DOHH2 (cell line): ENCODE measurements at regions not wholly inside any gene's neighbourhood (a gene's known extent, or its start where the extent isn't known, plus 50 kb on each side); places are given as distances from the start of the nearest gene placed in this dataset.
A peak's percentile ranks its signal among the peaks of the same experiment; 100 is the strongest.

Source experiments
- H3F3A ChIP-seq: fragments of 200-600 bp; sonication (generic), shearing (Covaris generic); 2 replicates; pipeline ENCODE4 v1.6.0; 2016; ENCODE audit warnings: antibody characterized with exemption, mild to moderate bottlenecking; ENCODE audit not compliant: control insufficient read depth, insufficient read depth
- H3K27ac ChIP-seq: fragments of 200-600 bp; sonication (generic); 2 replicates; pipeline ENCODE4 v1.5.1; 2014; ENCODE audit warnings: low read depth, mild to moderate bottlenecking, low read length, moderate library complexity
- H3K27me3 ChIP-seq: fragments of 200-600 bp; sonication (generic); 2 replicates; pipeline ENCODE4 v1.6.1; 2014; ENCODE audit warnings: mild to moderate bottlenecking, low read length, mixed read lengths; ENCODE audit not compliant: control insufficient read depth
- H3K36me3 ChIP-seq: fragments of 200-600 bp; sonication (generic); 2 replicates; pipeline ENCODE4 v1.6.1; 2014; ENCODE audit warnings: mild to moderate bottlenecking, low read length, moderate library complexity, mixed read lengths; ENCODE audit not compliant: control insufficient read depth
- H3K4me1 ChIP-seq: fragments of 200-600 bp; sonication (generic); 2 replicates; pipeline ENCODE4 v1.6.1; 2014; ENCODE audit warnings: mild to moderate bottlenecking, low read length, mixed read lengths; ENCODE audit not compliant: control insufficient read depth
- H3K4me2 ChIP-seq: fragments of 200-600 bp; sonication (generic); 2 replicates; pipeline ENCODE4 v1.6.0; 2014; ENCODE audit warnings: mild to moderate bottlenecking, low read length, moderate library complexity
- H3K4me3 ChIP-seq: fragments of 200-600 bp; sonication (generic); 2 replicates; pipeline ENCODE4 v1.5.1; 2014; ENCODE audit warnings: mild to moderate bottlenecking, low read length, mixed read lengths
- H3K79me2 ChIP-seq: fragments of 200-600 bp; sonication (generic); 2 replicates; pipeline ENCODE4 v1.6.1; 2014; ENCODE audit warnings: mild to moderate bottlenecking, low read length, mixed read lengths; ENCODE audit not compliant: control insufficient read depth
- H3K9me2 ChIP-seq: fragments of 200-600 bp; sonication (generic); replicated peaks from 2 replicates; pipeline ENCODE4 v1.6.1; 2014; ENCODE audit warnings: mild to moderate bottlenecking, low read length, mixed read lengths; ENCODE audit not compliant: control insufficient read depth
- H3K9me3 ChIP-seq: fragments of 200-600 bp; sonication (generic); 2 replicates; pipeline ENCODE4 v1.6.1; 2014; ENCODE audit warnings: antibody characterized with exemption, low read length, mixed read lengths; ENCODE audit not compliant: control insufficient read depth, insufficient read depth
- H4K20me1 ChIP-seq: fragments of 200-600 bp; sonication (generic); 2 replicates; pipeline ENCODE4 v1.6.0; 2014; ENCODE audit warnings: low read depth, mild to moderate bottlenecking, antibody characterized with exemption, low read length, moderate library complexity; ENCODE audit not compliant: control insufficient read depth, insufficient read depth
- CTCF ChIP-seq: fragments of 200-600 bp; sonication (generic); IDR thresholded peaks from one replicate; pipeline ENCODE4 v1.5.1; 2014; ENCODE audit warnings: antibody characterized with exemption, mild to moderate bottlenecking, low read depth, low read length; ENCODE audit not compliant: poor library complexity, severe bottlenecking
- EZH2phosphoT487 ChIP-seq: fragments of 200-600 bp; sonication (generic); IDR thresholded peaks from 2 replicates; pipeline ENCODE4 v1.6.1; 2017; ENCODE audit warnings: borderline replicate concordance, mild to moderate bottlenecking, antibody characterized with exemption, low read length, moderate library complexity, mixed read lengths

- Histone ChIP-seq H3K27ac (no peak overlapping the region), H3K4me1 (no peaks in the 10 kb centered on the region), H3K9me2 (no peaks in the 10 kb centered on the region), H3K79me2 (no peaks in the 10 kb centered on the region), H3K36me3 (no peaks in the 10 kb centered on the region), H3K4me2 (no peak overlapping the region), H3K4me3 (no peak overlapping the region), H4K20me1 (no peaks in the 10 kb centered on the region), H3K27me3 (no peaks in the 10 kb centered on the region), H3F3A (no peaks in the 10 kb centered on the region), H3K9me3 (no peaks in the 10 kb centered on the region)
- peak; percentile 79 for TF ChIP-seq CTCF
- no peak for TF ChIP-seq EZH2phosphoT487
Observed at GRCh38 chr7:18320971-18321567, 174.5 kb upstream of the HDAC9 start.

- no peaks in the 10 kb centered on the region for H3K9me2 ChIP-seq
- H3K27ac ChIP-seq, result no peak overlapping the region
- TF ChIP-seq EZH2phosphoT487 (no peak), CTCF (no peak)
- H3K79me2 ChIP-seq, result no peaks in the 10 kb centered on the region
- H3K4me3 ChIP-seq, result no peak overlapping the region
- no peaks in the 10 kb centered on the region for H3K36me3 ChIP-seq
- no peaks in the 10 kb centered on the region for H3K9me3 ChIP-seq
- H3K4me2 ChIP-seq, result peak overlapping the region; percentile 5
- no peaks in the 10 kb centered on the region for H3F3A ChIP-seq
- H3K27me3 ChIP-seq, result no peaks in the 10 kb centered on the region
- H4K20me1 ChIP-seq, result no peaks in the 10 kb centered on the region
- H3K4me1 ChIP-seq, result peaks cover 11% of the 10 kb centered on the region
Observed at GRCh38 chr7:18330548-18330947, 165.0 kb upstream of the HDAC9 start.

- Histone ChIP-seq H3F3A (0 out of 2 replicates have a peak, but pooled peaks cover 2% of the 10 kb centered on the region), H3K4me1 (peaks cover 28% of the 10 kb centered on the region), H3K4me2 (peak overlapping the region; percentile 57), H3K27ac (no peak overlapping the region; the same call in 1 of the 2 replicates), H3K9me3 (peaks cover 4% of the 10 kb centered on the region; the same call in 1 of the 2 replicates), H3K36me3 (no peaks in the 10 kb centered on the region), H3K27me3 (no peaks in the 10 kb centered on the region), H3K79me2 (no peaks in the 10 kb centered on the region), H3K9me2 (no peaks in the 10 kb centered on the region), H4K20me1 (no peaks in the 10 kb centered on the region), H3K4me3 (no peak overlapping the region; the same call in 1 of the 2 replicates)
- TF ChIP-seq CTCF (no peak), EZH2phosphoT487 (no peak)
Observed at GRCh38 chr7:18336626-18337025, 158.9 kb upstream of the HDAC9 start.
